H1 (cell line): ENCODE measurements at regions not wholly inside any gene's neighbourhood (a gene's known extent, or its start where the extent isn't known, plus 50 kb on each side); places are given as distances from the start of the nearest gene placed in this dataset.

Experiments
- CTCF ChIA-PET: fragments of 300-600 bp; sonication (Branson Sonifier 250); formaldehyde crosslinking; loops from one replicate; lab custom pipeline; 2021; ENCODE audit not compliant: partially characterized antibody; lab: Charles Lee
- POLR2A ChIA-PET: fragments of 300-600 bp; sonication (Branson Sonifier 250); formaldehyde crosslinking; loops from one replicate; lab custom pipeline; 2021; ENCODE audit warnings: inconsistent platforms; ENCODE audit not compliant: partially characterized antibody; lab: Charles Lee
- DNase-seq, 2 experiments: peaks; one replicate each; pipeline versions ENCODE4 v3.0.0 to v3.0.0-alpha.2; 2010 to 2022; ENCODE audit warnings: low spot score in 2 of 2, low read depth in 1 of 2, mixed read lengths in 1 of 2
- FAIRE-seq: peaks from 2 replicates; lab custom pipeline; 2011; peaks lifted over from hg19 to GRCh38; lab: Jason Lieb, UNC
- H2AFZ ChIP-seq: 2 replicates; pipeline ENCODE4 v1.8.1; 2012; ENCODE audit warnings: low read length, inconsistent platforms
- H2AK5ac ChIP-seq: 2 replicates; pipeline ENCODE4 v1.6.1; 2013; ENCODE audit warnings: low read depth, low read length
- H2BK120ac ChIP-seq: replicated peaks from 2 replicates; pipeline ENCODE3; 2013; ENCODE audit warnings: low read depth, low read length, inconsistent platforms
- H2BK12ac ChIP-seq: 2 replicates; pipeline ENCODE4 v1.6.1; 2013; ENCODE audit warnings: low read depth, low read length
- H2BK15ac ChIP-seq: 2 replicates; pipeline ENCODE4 v1.6.1; 2013; ENCODE audit warnings: low read length
- H2BK20ac ChIP-seq: 2 replicates; pipeline ENCODE4 v1.6.1; 2013; ENCODE audit warnings: low read length
- H2BK5ac ChIP-seq: 2 replicates; pipeline ENCODE4 v1.6.1; 2013; ENCODE audit warnings: low read depth, low read length
- H3K14ac ChIP-seq: 2 replicates; pipeline ENCODE4 v1.6.1; 2013; ENCODE audit warnings: inconsistent platforms; ENCODE audit not compliant: insufficient read length
- H3K18ac ChIP-seq: 2 replicates; pipeline ENCODE4 v1.6.1; 2013; ENCODE audit warnings: low read length; ENCODE audit errors: extremely low read depth
- H3K23ac ChIP-seq: 2 replicates; pipeline ENCODE4 v1.6.1; 2013; ENCODE audit warnings: inconsistent platforms; ENCODE audit not compliant: insufficient read length
- H3K23me2 ChIP-seq: 2 replicates; pipeline ENCODE4 v1.6.1; 2013; ENCODE audit warnings: low read depth, low read length
- H3K27ac ChIP-seq: 2 replicates; pipeline ENCODE4 v1.6.1; 2011; ENCODE audit warnings: low read depth, low read length, inconsistent platforms
- H3K27me3 ChIP-seq, 4 experiments: replicated peaks in 1 of 4; 1 replicate in 1 of 4; 2 replicates in 3 of 4; pipeline versions ENCODE4 v1.6.1 to v1.8.1; 2011 to 2013; ENCODE audit warnings: low read length in 3 of 4, mild to moderate bottlenecking in 3 of 4, inconsistent platforms in 2 of 4, mixed read lengths in 2 of 4, moderate library complexity in 1 of 4; ENCODE audit not compliant: control insufficient read depth in 3 of 4, insufficient read depth in 3 of 4; ENCODE audit errors: extremely low read depth in 1 of 4
- H3K36me3 ChIP-seq, 4 experiments: 2 replicates each; pipeline versions ENCODE4 v1.6.1 to v1.8.1; 2011 to 2013; ENCODE audit warnings: mild to moderate bottlenecking in 4 of 4, low read length in 3 of 4, moderate library complexity in 2 of 4, control low read depth in 1 of 4, inconsistent platforms in 1 of 4; ENCODE audit not compliant: insufficient read depth in 4 of 4, control insufficient read depth in 2 of 4
- H3K4ac ChIP-seq: replicated peaks from 2 replicates; pipeline ENCODE3; 2013; ENCODE audit warnings: low read length, low read depth, mixed read lengths, inconsistent platforms; ENCODE audit not compliant: insufficient read length
- H3K4me1 ChIP-seq, 4 experiments: replicated peaks in 1 of 4; 1 replicate in 1 of 4; 2 replicates in 3 of 4; pipeline versions ENCODE4 v1.6.1 to v1.8.1; 2011 to 2013; ENCODE audit warnings: low read length in 3 of 4, inconsistent platforms in 2 of 4, mixed read lengths in 1 of 4; ENCODE audit not compliant: insufficient read depth in 4 of 4, control insufficient read depth in 3 of 4
- H3K4me2 ChIP-seq, 2 experiments: 2 replicates each; pipeline versions ENCODE4 v1.6.1 to v1.8.1; 2011 to 2013; ENCODE audit warnings: low read depth in 2 of 2, low read length in 2 of 2, control low read depth in 1 of 2, inconsistent platforms in 1 of 2, mild to moderate bottlenecking in 1 of 2; ENCODE audit not compliant: insufficient read depth in 1 of 2
- H3K4me3 ChIP-seq, 4 experiments: fragments of 200-600, 300-600 bp in 1 of 4; sonication (generic), shearing (Covaris generic), sonication (Bioruptor Twin) in 1 of 4; 2 replicates each; pipeline versions ENCODE4 v1.5.1 to v1.8.1; 2011 to 2016; ENCODE audit warnings: low read length in 4 of 4, low read depth in 3 of 4, control low read depth in 2 of 4, inconsistent platforms in 2 of 4, mild to moderate bottlenecking in 2 of 4, mixed read lengths in 1 of 4, moderate library complexity in 1 of 4; ENCODE audit not compliant: insufficient read depth in 2 of 4; ENCODE audit errors: extremely low read depth in 1 of 4
- H3K56ac ChIP-seq: replicated peaks from 2 replicates; pipeline ENCODE3; 2013; ENCODE audit warnings: low read depth, mild to moderate bottlenecking, mixed read lengths, low read length, inconsistent platforms; ENCODE audit not compliant: insufficient read length
- H3K79me1 ChIP-seq: 2 replicates; pipeline ENCODE4 v1.6.1; 2013; ENCODE audit warnings: low read depth, low read length, control low read depth
- H3K79me2 ChIP-seq, 2 experiments: 2 replicates each; pipeline versions ENCODE4 v1.6.1 to v1.8.1; 2012 to 2013; ENCODE audit warnings: low read length in 2 of 2, mild to moderate bottlenecking in 2 of 2, inconsistent platforms in 1 of 2; ENCODE audit not compliant: insufficient read depth in 2 of 2, control insufficient read depth in 1 of 2
- H3K9ac ChIP-seq, 4 experiments: replicated peaks in 1 of 4; 1 replicate in 1 of 4; 2 replicates in 3 of 4; pipeline versions ENCODE4 v1.6.1 to v1.8.1; 2011 to 2013; ENCODE audit warnings: low read depth in 3 of 4, low read length in 3 of 4, control low read depth in 2 of 4, mild to moderate bottlenecking in 2 of 4, moderate library complexity in 2 of 4, inconsistent platforms in 1 of 4; ENCODE audit errors: extremely low read depth in 1 of 4
- H3K9me3 ChIP-seq, 2 experiments: 2 replicates each; pipeline versions ENCODE4 v1.6.1 to v1.8.1; 2012 to 2013; ENCODE audit warnings: mild to moderate bottlenecking in 2 of 2, moderate library complexity in 2 of 2, control low read depth in 1 of 2, inconsistent platforms in 1 of 2, low read depth in 1 of 2, low read length in 1 of 2, mixed read lengths in 1 of 2; ENCODE audit not compliant: insufficient read depth in 2 of 2
- H4K20me1 ChIP-seq, 2 experiments: replicated peaks in 1 of 2; 2 replicates each; pipeline versions ENCODE3 to v1.8.1; 2011 to 2013; ENCODE audit warnings: inconsistent platforms in 2 of 2, low read length in 2 of 2, mild to moderate bottlenecking in 1 of 2; ENCODE audit not compliant: insufficient read depth in 2 of 2, control insufficient read depth in 1 of 2
- H4K5ac ChIP-seq: 2 replicates; pipeline ENCODE4 v1.6.1; 2013; ENCODE audit warnings: low read length, low read depth, mixed read lengths, inconsistent platforms; ENCODE audit not compliant: insufficient read length
- H4K8ac ChIP-seq: 2 replicates; pipeline ENCODE4 v1.8.0; 2013; ENCODE audit warnings: mild to moderate bottlenecking, moderate library complexity, low read length, inconsistent platforms; ENCODE audit not compliant: insufficient read depth; ENCODE audit errors: extremely low read depth
- H4K91ac ChIP-seq: replicated peaks from 2 replicates; pipeline ENCODE3; 2013; ENCODE audit warnings: low read length, mixed read lengths, inconsistent platforms; ENCODE audit not compliant: insufficient read length
- ATF3 ChIP-seq: IDR thresholded peaks from 2 replicates; pipeline ENCODE4 v1.6.1; 2011; ENCODE audit warnings: low read depth, mild to moderate bottlenecking, low read length; ENCODE audit not compliant: insufficient read depth
- BCL11A ChIP-seq, 2 experiments: IDR thresholded peaks; one replicate each; pipeline ENCODE4 v1.6.1; 2011; ENCODE audit warnings: low read depth in 2 of 2, low read length in 2 of 2, mild to moderate bottlenecking in 2 of 2
- CBX5 ChIP-seq: fragments of 300-800, 300-1000 bp; sonication (generic); IDR thresholded peaks from 2 replicates; pipeline ENCODE4 v1.7.1; 2016; ENCODE audit warnings: antibody characterized with exemption, low read length, low read depth
- CREB1 ChIP-seq: IDR thresholded peaks from 2 replicates; pipeline ENCODE4 v1.6.1; 2012; ENCODE audit warnings: inconsistent platforms
- CTCF ChIP-seq, 3 experiments: IDR thresholded peaks; 1 replicate in 2 of 3; 2 replicates in 1 of 3; pipeline versions ENCODE4 v1.5.1 to v1.6.1; 2011; ENCODE audit warnings: low read length in 3 of 3, mild to moderate bottlenecking in 3 of 3, inconsistent platforms in 2 of 3, low read depth in 1 of 3, moderate library complexity in 1 of 3; ENCODE audit not compliant: insufficient read depth in 1 of 3; ENCODE audit errors: control extremely low read depth in 1 of 3
- E2F6 ChIP-seq: IDR thresholded peaks from 2 replicates; pipeline ENCODE4 v1.6.1; 2012; ENCODE audit warnings: inconsistent platforms
- GTF2F1 ChIP-seq: IDR thresholded peaks from 2 replicates; pipeline ENCODE4 v1.6.1; 2012; ENCODE audit warnings: low read depth, low read length, improper control_type of control experiment, borderline replicate concordance
- KDM1A ChIP-seq: fragments of 200-600, 300-600 bp; sonication (generic); IDR thresholded peaks from 2 replicates; pipeline ENCODE4 v1.7.1; 2016; ENCODE audit warnings: mild to moderate bottlenecking, low read length, borderline replicate concordance
- TEAD4 ChIP-seq: IDR thresholded peaks from 2 replicates; pipeline ENCODE4 v1.6.1; 2012; ENCODE audit warnings: low read depth, low read length, inconsistent platforms, mixed read lengths
- ZNF274 ChIP-seq: IDR thresholded peaks from 2 replicates; pipeline ENCODE4 v1.7.0; 2012; ENCODE audit warnings: low read length, borderline replicate concordance; ENCODE audit errors: extremely low read depth
- WGBS, 2 experiments: shearing (Covaris generic) in 1 of 2; methylation state at CpG; one replicate each; pipeline versions ENCODE4 v1.1.6 to v1.1.7; 2013 to 2015; ENCODE audit warnings: low lambda C conversion rate in 2 of 2, mixed read lengths in 2 of 2, inconsistent platforms in 1 of 2, low coverage in 1 of 2, missing lambda C conversion rate in 1 of 2; ENCODE audit not compliant: insufficient replicate concordance in 2 of 2, insufficient coverage in 1 of 2, insufficient read length in 1 of 2; ENCODE audit errors: extremely low coverage in 1 of 2, missing lambda C conversion rate in 1 of 2; 5-methylcytosine and 5-hydroxymethylcytosine counted together

GRCh38 chr14:80266930-80267329 is 55.6 kb upstream of the DIO2 start:
- Histone ChIP-seq H4K20me1 (no peaks in the 10 kb centered on the region), H3K4me1 (no peaks in the 10 kb centered on the region), H3K14ac (no peak overlapping the region), H3K4me2 (no peak overlapping the region), H3K56ac (no peak overlapping the region), H4K8ac (no peak overlapping the region), H3K79me2 (no peaks in the 10 kb centered on the region), H3K23me2 (no peaks in the 10 kb centered on the region), H3K4me3 (no peak overlapping the region), H3K36me3 (no peaks in the 10 kb centered on the region), H2BK15ac (no peak overlapping the region), H4K5ac (no peak overlapping the region), H2AFZ (no peak overlapping the region; the same call in 1 of the 2 replicates), H2BK20ac (no peak overlapping the region), H3K9ac (no peak overlapping the region), H3K23ac (no peak overlapping the region), H2BK5ac (no peak overlapping the region), H2BK120ac (no peak overlapping the region), H3K18ac (no peak overlapping the region), H3K27me3 (no peaks in the 10 kb centered on the region), H3K9me3 (no peaks in the 10 kb centered on the region), H2BK12ac (no peak overlapping the region), H2AK5ac (no peak overlapping the region), H3K4ac (no peak overlapping the region), H3K79me1 (no peaks in the 10 kb centered on the region), H4K91ac (no peak overlapping the region), H3K27ac (no peak overlapping the region)
- DNase-seq, result no peak
- WGBS, 2 experiments, result 86% methylated on average over 3 of the region's 3 CpGs; no CpG with 5 or more reads in 1 of the 2 experiments
- FAIRE-seq, result no peak
- TF ChIP-seq GTF2F1, result no peak
- TF ChIP-seq CBX5, result no peak
- TF ChIP-seq CREB1, result no peak
- TF ChIP-seq TEAD4, result no peak
- TF ChIP-seq CTCF (IDR thresholded peaks at IDR 0.05; ENCODE audit: control extremely low read depth in 1 of 3, insufficient read depth in 1 of 3, low read depth in 1 of 3, low read length in 3 of 3), result no peak
- no peak for TF ChIP-seq E2F6
- TF ChIP-seq BCL11A (IDR thresholded peaks at IDR 0.05; ENCODE audit: low read depth in 2 of 2, low read length in 2 of 2), result no peak
- TF ChIP-seq ZNF274, result no peak
- no peak for TF ChIP-seq KDM1A
- TF ChIP-seq ATF3, result no peak
- ChIA-PET CTCF (interaction anchor here (1.1 kb wide), 1 partner anchor 64 kb away, joined by 3 read pairs; no protein-coding TSS in a partner anchor), POLR2A (no interaction called here)
